Left lung (tissue), 4 donors: ENCODE measurements at regions not wholly inside any gene's neighbourhood (a gene's known extent, or its start where the extent isn't known, plus 50 kb on each side); places are given as distances from the start of the nearest gene placed in this dataset.
A peak's percentile ranks its signal among the peaks of the same experiment; 100 is the strongest.

Experiments used
- ATAC-seq: fragments of 200-7000 bp; cut with Tn5 transposase; one replicate; pipeline ENCODE4 v1.9.1; 2020; ENCODE audit warnings: moderate library complexity
- DNase-seq, 4 donors: peaks; one replicate each; pipeline ENCODE4 v3.0.0-alpha.2; 2013 to 2020
- H3K27ac ChIP-seq, 2 donors: fragments of 200-600 bp; sonication (generic) in 1 of 2; one replicate each; pipeline versions ENCODE4 v1.5.0 to v1.8.0; 2020 to 2021
- H3K27me3 ChIP-seq, 2 donors: fragments of 200-600 bp; sonication (generic) in 1 of 2; one replicate each; pipeline versions ENCODE4 v1.5.0 to v1.8.0; 2020 to 2021
- H3K36me3 ChIP-seq, 2 donors: fragments of 200-600 bp; sonication (generic) in 1 of 2; one replicate each; pipeline versions ENCODE4 v1.5.0 to v1.8.0; 2020 to 2021
- H3K4me1 ChIP-seq, 2 donors: fragments of 200-600 bp; one replicate each; pipeline ENCODE4 v1.8.0; 2021
- H3K4me3 ChIP-seq, 2 donors: fragments of 200-600 bp; sonication (generic) in 1 of 2; one replicate each; pipeline versions ENCODE4 v1.5.0 to v1.8.0; 2020 to 2021; ENCODE audit warnings: mild to moderate bottlenecking in 1 of 2
- H3K9me3 ChIP-seq, 2 donors: fragments of 200-600 bp; sonication (generic) in 1 of 2; one replicate each; pipeline versions ENCODE4 v1.5.0 to v1.8.0; 2020 to 2021
- intact Hi-C, 2 donors: fragments of 100-400 bp; cut with DNase I; formaldehyde crosslinking; loops; one replicate each; pipeline versions ENCODE4 v1.11.2 to v1.14.2; 2022
- TF ChIP-seq, protein P1 (sequence below), 2 donors: fragments of 200-600 bp; sonication (generic) in 1 of 2; IDR thresholded peaks; one replicate each; pipeline versions ENCODE4 v1.5.0 to v1.8.0; 2021; ENCODE audit warnings: antibody characterized with exemption in 2 of 2
- donor health status: DM: no; HTN: yes; CAD: no.
- donor health status: DM: no; HTN: no; CAD: no.

DNA sequence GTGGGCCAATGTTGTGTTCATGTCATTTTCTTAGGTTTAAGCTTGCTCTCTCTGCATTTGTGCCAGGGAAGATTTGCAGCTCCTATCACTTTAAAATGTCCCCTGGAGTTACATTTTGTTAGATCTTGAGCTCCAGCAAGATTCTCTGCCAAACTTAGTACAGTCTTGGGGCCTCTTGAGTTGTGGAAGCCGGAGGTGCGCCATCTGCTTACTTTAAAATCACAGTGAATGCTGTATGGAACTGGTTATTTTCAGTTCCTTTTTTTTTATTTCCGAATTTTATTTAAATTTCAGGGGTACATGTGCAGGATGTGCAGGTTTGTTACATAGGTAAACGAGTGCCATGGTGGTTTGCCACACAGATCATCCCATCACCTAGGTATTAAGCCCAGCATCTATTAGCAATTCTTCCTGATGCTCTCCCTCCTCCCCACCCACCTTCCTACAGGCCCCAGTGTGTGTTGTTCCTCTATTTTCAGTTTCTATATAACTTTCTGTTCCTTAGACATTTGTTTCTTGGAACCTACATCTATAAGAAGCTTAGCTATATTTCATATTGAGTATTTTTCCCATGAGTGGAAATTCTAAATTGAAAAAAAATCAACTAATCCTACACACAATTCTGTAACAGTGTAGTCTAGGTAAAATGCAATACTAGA lies 114.4 kb upstream of the CREB5 start:
- DNase-seq (no peak), ATAC-seq (no peak)
- Histone ChIP-seq H3K27ac (no peak overlapping the region), H3K4me3 (no peak overlapping the region), H3K9me3 (no peaks in the 10 kb centered on the region), H3K36me3 (no peaks in the 10 kb centered on the region), H3K4me1 (no peaks in the 10 kb centered on the region), H3K27me3 (no peaks in the 10 kb centered on the region)
- intact Hi-C loops: no loop called here
- TF ChIP-seq, protein P1, sequence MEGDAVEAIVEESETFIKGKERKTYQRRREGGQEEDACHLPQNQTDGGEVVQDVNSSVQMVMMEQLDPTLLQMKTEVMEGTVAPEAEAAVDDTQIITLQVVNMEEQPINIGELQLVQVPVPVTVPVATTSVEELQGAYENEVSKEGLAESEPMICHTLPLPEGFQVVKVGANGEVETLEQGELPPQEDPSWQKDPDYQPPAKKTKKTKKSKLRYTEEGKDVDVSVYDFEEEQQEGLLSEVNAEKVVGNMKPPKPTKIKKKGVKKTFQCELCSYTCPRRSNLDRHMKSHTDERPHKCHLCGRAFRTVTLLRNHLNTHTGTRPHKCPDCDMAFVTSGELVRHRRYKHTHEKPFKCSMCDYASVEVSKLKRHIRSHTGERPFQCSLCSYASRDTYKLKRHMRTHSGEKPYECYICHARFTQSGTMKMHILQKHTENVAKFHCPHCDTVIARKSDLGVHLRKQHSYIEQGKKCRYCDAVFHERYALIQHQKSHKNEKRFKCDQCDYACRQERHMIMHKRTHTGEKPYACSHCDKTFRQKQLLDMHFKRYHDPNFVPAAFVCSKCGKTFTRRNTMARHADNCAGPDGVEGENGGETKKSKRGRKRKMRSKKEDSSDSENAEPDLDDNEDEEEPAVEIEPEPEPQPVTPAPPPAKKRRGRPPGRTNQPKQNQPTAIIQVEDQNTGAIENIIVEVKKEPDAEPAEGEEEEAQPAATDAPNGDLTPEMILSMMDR (IDR thresholded peaks at IDR 0.05): no peak

DNA sequence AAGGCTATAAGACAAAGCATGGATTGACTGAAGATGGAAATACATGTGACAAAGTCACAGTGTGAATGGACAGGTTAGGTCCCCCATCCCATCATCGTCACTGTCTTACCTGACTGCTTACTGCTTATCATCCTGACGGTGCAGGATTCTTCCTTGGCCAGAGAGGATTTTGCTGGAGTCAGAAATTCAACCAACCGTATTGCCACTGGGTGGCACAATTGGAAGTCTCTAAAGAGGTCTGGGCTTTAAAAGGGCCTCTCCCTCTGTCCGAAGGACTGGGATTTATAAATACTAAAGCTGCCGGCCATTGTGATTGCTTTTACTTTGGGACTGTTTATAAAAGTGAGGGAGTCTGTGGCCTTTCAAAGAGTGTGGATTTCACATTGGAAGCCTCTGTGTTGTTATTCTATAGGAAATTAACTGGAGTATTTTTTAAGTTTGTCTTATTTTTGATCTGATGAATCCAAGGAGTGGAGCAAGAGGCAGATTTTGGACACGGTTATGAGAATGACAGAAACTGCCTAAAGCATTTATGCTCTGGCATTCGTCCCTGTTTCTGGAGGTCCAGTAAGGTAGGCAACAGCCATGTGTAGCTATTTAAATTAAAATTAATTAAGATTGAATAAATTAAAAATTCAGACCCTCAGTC lies 113.3 kb upstream of the CREB5 start:
- TF ChIP-seq, protein P1 (IDR thresholded peaks at IDR 0.05): peak in 1 of 2 donors; percentile 20
- no peaks in the 10 kb centered on the region for H3K4me1 ChIP-seq
- intact Hi-C loops: no loop called here
- ATAC-seq (peak; percentile 80), DNase-seq (peak in 2 of 4 donors; percentile 27 to 62)
- no peak overlapping the region for H3K4me3 ChIP-seq
- no peaks in the 10 kb centered on the region for H3K27me3 ChIP-seq
- no peak overlapping the region for H3K27ac ChIP-seq
- no peaks in the 10 kb centered on the region for H3K36me3 ChIP-seq
- no peaks in the 10 kb centered on the region for H3K9me3 ChIP-seq

DNA sequence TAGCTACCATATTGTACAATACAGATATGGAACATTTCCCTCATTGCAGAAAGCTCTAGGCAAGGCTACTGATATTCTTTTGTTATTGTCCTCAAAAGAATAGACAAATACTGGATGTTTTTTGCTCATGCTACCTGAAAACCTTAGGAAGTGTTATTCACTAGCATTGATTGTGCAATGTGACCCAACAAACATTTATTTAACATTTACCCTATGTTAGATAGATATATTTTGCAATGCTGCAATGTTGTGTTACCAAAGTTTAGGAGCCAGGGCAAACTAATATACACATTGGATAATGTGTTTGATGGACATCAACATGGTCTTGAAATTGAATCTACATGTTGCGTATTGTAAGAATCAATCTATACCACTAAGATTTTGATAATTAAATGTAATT lies 112.8 kb upstream of the CREB5 start:
- intact Hi-C loops: no loop called here
- Histone ChIP-seq H3K27me3 (no peaks in the 10 kb centered on the region), H3K27ac (no peak overlapping the region), H3K4me3 (no peak overlapping the region), H3K9me3 (no peaks in the 10 kb centered on the region), H3K36me3 (no peaks in the 10 kb centered on the region), H3K4me1 (no peaks in the 10 kb centered on the region)
- no peak for DNase-seq
- TF ChIP-seq, protein P1 (IDR thresholded peaks at IDR 0.05): no peak
- no peak for ATAC-seq

DNA sequence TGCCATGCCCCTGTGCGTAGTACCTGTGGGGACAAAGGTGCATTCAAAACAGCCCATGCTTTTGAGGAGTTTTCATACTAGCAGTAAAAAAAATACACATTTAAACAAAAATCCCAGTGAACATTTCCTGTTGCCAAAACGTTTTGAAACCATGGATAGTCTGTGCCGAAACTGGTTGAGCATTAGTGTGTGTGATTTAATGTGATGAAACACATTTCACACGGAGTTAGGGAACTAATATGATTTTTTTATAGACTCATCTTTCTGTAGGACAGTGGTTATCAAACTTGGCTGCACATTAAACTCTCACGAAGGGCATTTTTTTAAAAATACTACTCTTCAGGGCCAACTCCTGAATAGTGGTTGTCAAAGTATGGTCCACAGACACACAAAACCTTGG lies 111.8 kb upstream of the CREB5 start:
- intact Hi-C loops: no loop called here
- no peak for ATAC-seq
- H3K27me3 ChIP-seq: no peaks in the 10 kb centered on the region
- TF ChIP-seq, protein P1 (IDR thresholded peaks at IDR 0.05): no peak
- H3K27ac ChIP-seq: no peak overlapping the region
- no peak for DNase-seq
- no peaks in the 10 kb centered on the region for H3K36me3 ChIP-seq
- no peaks in the 10 kb centered on the region for H3K4me1 ChIP-seq
- no peaks in the 10 kb centered on the region for H3K9me3 ChIP-seq
- H3K4me3 ChIP-seq: no peak overlapping the region

DNA sequence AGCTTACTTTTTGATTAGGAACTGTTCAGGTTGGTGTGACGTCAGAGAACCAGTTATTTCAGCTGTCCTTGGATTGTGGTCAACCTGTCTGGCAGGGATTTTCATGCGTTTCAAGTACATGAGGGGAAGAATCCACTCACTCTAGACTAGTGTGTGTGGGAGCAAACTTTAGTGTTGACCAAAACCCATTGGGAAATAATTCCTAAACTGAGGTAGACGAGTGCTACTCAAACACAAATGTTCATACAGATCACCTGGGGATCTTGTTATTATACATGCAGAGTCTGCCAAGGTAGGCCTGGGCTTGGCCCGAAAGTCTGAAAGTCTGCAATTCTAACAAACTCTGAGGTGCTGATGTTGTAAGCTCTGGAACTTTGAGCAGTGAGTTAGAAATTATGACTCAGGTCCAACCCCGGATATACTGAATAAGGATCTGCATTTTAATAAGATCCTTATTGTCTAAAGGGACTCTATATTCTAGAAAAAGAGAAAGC lies 111.1 kb upstream of the CREB5 start:
- DNase-seq (peak in 1 of 4 donors; percentile 42), ATAC-seq (peak; percentile 76)
- no peaks in the 10 kb centered on the region for H3K9me3 ChIP-seq
- H3K27ac ChIP-seq: no peak overlapping the region
- no peaks in the 10 kb centered on the region for H3K27me3 ChIP-seq
- intact Hi-C loops: no loop called here
- TF ChIP-seq, protein P1 (IDR thresholded peaks at IDR 0.05): no peak
- no peak overlapping the region for H3K4me3 ChIP-seq
- no peaks in the 10 kb centered on the region for H3K36me3 ChIP-seq
- no peaks in the 10 kb centered on the region for H3K4me1 ChIP-seq
